GM12873 (cell line): ENCODE measurements at regions not wholly inside any gene's neighbourhood (a gene's known extent, or its start where the extent isn't known, plus 50 kb on each side); places are given as distances from the start of the nearest gene placed in this dataset.

Source experiments
- TF ChIP-seq, protein P1 (sequence below): IDR thresholded peaks from 2 replicates; pipeline ENCODE4 v1.5.1; 2012; ENCODE audit warnings: low read depth, mild to moderate bottlenecking, moderate library complexity, low read length, control low read depth; ENCODE audit not compliant: insufficient read depth; ENCODE audit errors: missing control alignments

DNA sequence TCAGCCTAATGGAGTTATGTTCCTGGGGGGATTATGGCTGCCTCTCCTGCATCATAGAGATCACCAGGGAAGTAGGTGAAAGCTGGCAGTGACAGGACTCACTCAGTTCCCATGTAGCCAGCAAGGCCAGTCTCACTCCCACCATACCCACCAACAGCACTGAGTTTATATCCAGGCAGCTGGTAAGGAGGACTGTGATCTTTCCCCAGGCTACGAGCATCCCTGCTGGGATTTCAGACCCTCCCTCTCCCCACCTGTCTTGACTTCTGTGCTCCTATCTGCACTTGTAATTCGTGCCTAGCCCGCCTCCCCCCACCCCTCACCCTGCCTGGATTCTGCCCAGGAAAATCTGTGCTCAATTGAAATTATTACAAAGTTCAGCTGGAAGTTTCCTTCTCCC, 499.1 kb upstream of the NUDT12 start:
- TF ChIP-seq, protein P1, sequence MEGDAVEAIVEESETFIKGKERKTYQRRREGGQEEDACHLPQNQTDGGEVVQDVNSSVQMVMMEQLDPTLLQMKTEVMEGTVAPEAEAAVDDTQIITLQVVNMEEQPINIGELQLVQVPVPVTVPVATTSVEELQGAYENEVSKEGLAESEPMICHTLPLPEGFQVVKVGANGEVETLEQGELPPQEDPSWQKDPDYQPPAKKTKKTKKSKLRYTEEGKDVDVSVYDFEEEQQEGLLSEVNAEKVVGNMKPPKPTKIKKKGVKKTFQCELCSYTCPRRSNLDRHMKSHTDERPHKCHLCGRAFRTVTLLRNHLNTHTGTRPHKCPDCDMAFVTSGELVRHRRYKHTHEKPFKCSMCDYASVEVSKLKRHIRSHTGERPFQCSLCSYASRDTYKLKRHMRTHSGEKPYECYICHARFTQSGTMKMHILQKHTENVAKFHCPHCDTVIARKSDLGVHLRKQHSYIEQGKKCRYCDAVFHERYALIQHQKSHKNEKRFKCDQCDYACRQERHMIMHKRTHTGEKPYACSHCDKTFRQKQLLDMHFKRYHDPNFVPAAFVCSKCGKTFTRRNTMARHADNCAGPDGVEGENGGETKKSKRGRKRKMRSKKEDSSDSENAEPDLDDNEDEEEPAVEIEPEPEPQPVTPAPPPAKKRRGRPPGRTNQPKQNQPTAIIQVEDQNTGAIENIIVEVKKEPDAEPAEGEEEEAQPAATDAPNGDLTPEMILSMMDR = no peak

DNA sequence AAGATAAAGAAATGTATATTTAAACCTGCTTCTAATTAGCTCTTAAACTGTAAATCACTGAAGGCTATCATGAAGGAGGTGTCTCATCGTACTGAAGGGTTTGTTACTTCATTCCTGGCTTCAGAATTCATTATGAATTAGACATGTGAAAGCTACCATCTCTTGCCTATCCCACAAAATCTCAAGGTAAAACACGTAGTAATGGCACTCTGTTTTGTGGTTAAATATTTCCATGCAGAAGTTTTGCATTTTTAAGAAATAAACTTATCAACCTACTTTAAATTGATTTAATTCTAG, 490.7 kb upstream of the NUDT12 start:
- TF ChIP-seq, protein P1 = no peak

DNA sequence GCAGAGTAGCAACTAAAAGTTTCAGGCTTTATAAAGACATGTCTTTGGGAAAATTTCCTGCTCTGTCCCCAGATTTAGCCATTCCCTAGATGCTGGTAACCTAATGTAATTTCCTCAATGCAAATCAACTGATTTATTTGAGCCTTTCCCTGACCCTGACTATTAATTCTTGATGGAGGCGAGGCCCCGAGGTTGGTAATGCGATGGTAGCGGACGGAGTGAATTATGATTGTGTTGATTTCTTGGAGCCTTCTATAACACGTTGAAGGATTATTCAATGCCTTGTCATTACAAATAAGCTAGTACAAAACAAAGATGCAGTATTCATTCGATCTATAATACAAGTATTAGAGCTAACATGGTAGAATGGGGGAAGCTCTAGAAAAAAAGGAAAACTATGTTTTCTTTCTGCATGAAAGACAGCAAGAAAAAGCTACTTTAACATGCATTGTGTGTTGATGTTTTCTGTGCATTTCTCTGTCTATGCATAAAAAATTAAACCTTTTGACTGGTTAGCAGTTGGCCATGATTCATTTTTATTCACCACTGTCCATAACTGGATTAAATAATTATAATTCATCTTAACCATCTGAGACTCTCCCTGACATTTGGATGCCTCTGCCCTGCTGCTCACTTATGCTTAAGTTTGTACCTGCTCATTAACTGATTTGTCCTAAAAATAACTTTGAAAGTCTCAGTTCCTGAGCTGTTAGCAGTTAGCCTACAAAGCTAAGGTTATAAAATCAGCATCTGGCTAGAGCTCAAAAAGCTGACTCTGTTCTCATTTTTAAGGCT, 490.2 kb upstream of the NUDT12 start:
- TF ChIP-seq, protein P1 = no peak

DNA sequence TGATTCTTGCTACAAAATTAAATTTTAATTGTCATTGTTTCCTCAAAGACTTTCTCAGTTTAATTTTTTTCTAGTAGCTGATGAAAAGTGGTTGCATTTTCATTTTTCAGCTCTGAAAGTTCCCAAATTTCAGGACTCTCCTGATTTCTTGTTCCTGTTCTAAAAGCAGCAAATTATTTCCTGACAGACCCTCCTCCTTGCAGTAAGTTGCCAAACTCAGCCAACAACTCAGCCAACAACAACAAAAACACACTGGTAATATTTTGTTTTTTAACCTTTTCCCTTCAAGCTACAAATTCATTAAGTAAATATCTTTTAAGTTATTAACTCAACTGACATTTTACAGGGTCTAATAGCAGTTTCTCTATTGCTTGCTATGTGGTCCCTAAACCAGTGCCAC, 487.8 kb upstream of the NUDT12 start:
- TF ChIP-seq, protein P1 = no peak

DNA sequence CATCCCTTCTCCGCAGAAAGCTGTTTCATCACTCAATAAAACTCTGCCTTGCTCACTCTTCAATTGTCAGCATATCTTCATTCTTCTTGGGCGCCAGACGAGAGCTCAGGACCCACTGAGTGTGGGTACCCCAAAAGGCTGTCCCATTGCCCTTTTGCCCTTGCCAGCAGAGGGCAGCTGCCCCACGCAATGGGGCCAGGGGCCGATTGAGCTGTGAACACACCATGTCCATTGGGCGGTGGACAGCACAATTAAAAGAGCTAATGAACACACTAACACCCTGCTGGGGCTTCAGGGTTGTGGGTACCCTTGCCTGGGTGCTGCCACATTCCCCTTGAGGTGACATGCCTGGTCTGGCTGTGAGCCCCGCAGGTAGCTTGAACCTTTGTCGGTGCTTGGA, 487.2 kb upstream of the NUDT12 start:
- TF ChIP-seq, protein P1 = no peak

DNA sequence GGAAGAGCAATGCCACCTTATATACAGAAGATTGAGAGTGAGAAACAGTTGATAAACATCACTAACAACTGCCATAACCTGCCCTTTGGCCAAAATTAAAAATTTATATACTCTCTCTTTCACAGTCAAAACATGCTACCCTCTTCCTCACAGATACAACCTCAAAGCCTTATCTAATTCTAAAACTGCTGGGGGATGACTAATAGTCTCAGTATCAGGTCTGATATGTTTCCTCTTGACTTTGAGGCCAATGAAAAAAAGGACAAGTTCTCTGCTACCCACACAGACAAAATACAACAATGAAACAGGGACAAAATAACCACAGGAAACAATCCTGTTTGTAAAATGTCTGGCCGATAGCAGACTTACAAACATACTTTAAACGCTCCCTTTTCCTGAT, 485.6 kb upstream of the NUDT12 start:
- TF ChIP-seq, protein P1 = no peak

DNA sequence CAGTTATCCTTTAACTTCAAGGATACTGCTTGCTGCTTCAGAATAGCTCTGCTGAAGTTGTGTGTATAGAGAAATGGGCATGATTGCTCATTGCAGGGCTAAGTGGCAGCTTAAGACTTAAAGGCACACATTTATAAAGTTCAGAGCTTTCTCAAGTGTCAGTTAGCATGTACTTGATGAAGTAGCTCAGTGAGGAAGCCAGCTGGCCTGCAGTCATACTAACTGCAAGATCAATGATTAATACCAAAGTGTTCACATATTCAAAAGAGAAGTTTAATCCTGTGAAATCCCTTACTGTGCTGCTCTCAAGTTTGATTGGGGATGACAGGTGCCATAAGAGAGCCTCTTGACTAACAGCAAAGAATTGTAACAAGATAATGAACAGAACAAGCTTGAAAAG, 483.4 kb upstream of the NUDT12 start:
- TF ChIP-seq, protein P1 = no peak

DNA sequence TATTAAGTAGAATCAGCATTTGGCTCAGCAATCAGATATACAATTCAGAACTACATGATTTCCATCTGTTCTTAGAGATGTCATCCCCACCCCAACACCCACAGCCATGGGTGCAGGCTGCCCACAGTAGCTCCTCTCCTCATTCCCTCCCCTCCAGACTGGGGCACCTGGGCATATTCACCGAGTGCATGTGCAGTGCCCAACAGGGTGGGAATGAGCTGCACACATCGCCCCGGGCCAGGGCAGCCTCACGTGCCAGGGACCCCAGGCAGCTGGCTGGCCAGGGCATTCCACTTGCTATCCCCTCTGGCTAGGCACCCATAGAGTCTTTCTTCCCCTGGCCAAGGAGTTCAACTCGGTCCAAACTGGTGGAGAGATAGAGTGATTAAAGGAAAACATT, 461.9 kb upstream of the NUDT12 start:
- TF ChIP-seq, protein P1 = no peak
